ENCODE measurements at regions not wholly inside any gene's neighbourhood (a gene's known extent, or its start where the extent isn't known, plus 50 kb on each side); places are given as distances from the start of the nearest gene placed in this dataset.

DNA sequence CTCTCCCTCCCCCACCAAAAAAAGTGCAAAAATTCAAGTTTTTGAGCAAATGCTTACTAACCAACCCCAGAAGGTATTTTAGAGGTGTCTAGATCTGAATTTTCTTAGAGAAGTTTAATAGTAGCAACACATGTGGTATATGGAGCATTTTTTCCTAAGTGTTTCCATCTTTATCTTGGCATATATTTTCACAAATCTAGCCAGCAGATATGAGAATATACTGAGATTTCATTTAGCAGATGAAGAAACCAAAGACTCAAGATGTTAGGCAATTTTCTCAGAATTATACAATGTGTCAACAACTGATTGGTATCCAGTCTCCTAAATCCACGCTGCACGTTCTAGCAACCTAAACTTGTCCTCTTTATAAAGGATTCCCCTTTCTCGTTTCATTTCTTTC lies 245.5 kb upstream of the CXXC4 start:
- TF ChIP-seq REST (IDR thresholded peaks at IDR 0.05; ENCODE audit: insufficient read depth in 1 of 2, low read depth in 2 of 2, low read length in 2 of 2): no peak
- TF ChIP-seq TAF1 (IDR thresholded peaks at IDR 0.05; ENCODE audit: borderline replicate concordance, insufficient read depth, low read length): no peak
- no peak for TF ChIP-seq SIN3A (IDR thresholded peaks at IDR 0.05; ENCODE audit: borderline replicate concordance, insufficient read depth, low read length)
- no peak for TF ChIP-seq POLR2AphosphoS5 (IDR thresholded peaks at IDR 0.05; ENCODE audit: low read depth, low read length)
- no peak for TF ChIP-seq FOXP2 (optimal IDR thresholded peaks at IDR 0.05; ENCODE audit: borderline replicate concordance, extremely low read depth, extremely low read length, insufficient read depth)

Data from PFSK-1 (cell line).